Stomach (tissue), 8 donors: ENCODE measurements at regions not wholly inside any gene's neighbourhood (a gene's known extent, or its start where the extent isn't known, plus 50 kb on each side); places are given as distances from the start of the nearest gene placed in this dataset.

Source experiments
- DNase-seq, 2 donors: peaks; one replicate each; pipeline versions ENCODE4 v3.0.0 to v3.0.0-alpha.2; 2013 to 2019
- H3K27ac ChIP-seq, 5 donors: fragments of 200-600 bp in 4 of 5; sonication (generic) in 4 of 5; one replicate each; pipeline ENCODE4 v1.5.1; 2013 to 2019; ENCODE audit warnings: mild to moderate bottlenecking in 1 of 5, moderate library complexity in 1 of 5
- H3K27me3 ChIP-seq, 3 donors: fragments of 200-600 bp; sonication (generic); one replicate each; pipeline ENCODE4 v1.5.1; 2017 to 2019; ENCODE audit warnings: mixed run types in 1 of 3
- H3K36me3 ChIP-seq, 4 donors: fragments of 200-600 bp; sonication (generic); 1 replicate in 3 of 4; 2 replicates in 1 of 4; pipeline ENCODE4 v1.5.1; 2016 to 2019
- H3K4me1 ChIP-seq, 4 donors: fragments of 200-600 bp; sonication (generic); one replicate each; pipeline ENCODE4 v1.5.1; 2016 to 2019
- H3K4me3 ChIP-seq, 4 donors: fragments of 200-600 bp; sonication (generic) in 3 of 4; one replicate each; pipeline ENCODE4 v1.5.1; 2016 to 2019; ENCODE audit warnings: mild to moderate bottlenecking in 1 of 4
- H3K9me3 ChIP-seq, 4 donors: fragments of 200-600 bp; sonication (generic); one replicate each; pipeline ENCODE4 v1.5.1; 2016 to 2019
- EP300 ChIP-seq: sonication (generic); formaldehyde crosslinking; IDR thresholded peaks from one replicate; pipeline ENCODE4 v1.6.1; 2017; ENCODE audit warnings: antibody characterized with exemption
- POLR2A ChIP-seq, 4 donors: fragments of 450-650 bp; IDR thresholded peaks; one replicate each; pipeline ENCODE4 v1.6.1; 2016; ENCODE audit warnings: antibody characterized with exemption in 4 of 4, control low read depth in 2 of 4, mild to moderate bottlenecking in 1 of 4, moderate library complexity in 1 of 4
- POLR2AphosphoS5 ChIP-seq, 3 donors: sonication (generic); formaldehyde crosslinking; IDR thresholded peaks; one replicate each; pipeline ENCODE4 v1.6.1; 2016; ENCODE audit warnings: antibody characterized with exemption in 3 of 3
- WGBS, 5 donors: extraction: QIAGEN DNeasy Blood & Tissue Kit in 3 of 5; methylation state at CpG; one replicate each; pipeline versions ENCODE4 v1.1.5 to v1.1.7; 2013 to 2018; 5-methylcytosine and 5-hydroxymethylcytosine counted together
- intact Hi-C: fragments of 100-400 bp; cut with DNase I; formaldehyde crosslinking; loops from one replicate; pipeline ENCODE4 v1.15.1; 2023; ENCODE audit warnings: low total_unique reads
- TF ChIP-seq, protein P1 (sequence below), 7 experiments: fragments of 450-650 bp in 4 of 7; fragments of 200-600 bp in 3 of 7; sonication (generic) in 3 of 7; IDR thresholded peaks; one replicate each; pipeline ENCODE4 v1.5.1; 2016 to 2019; ENCODE audit warnings: antibody characterized with exemption in 7 of 7, control low read depth in 2 of 7, mild to moderate bottlenecking in 1 of 7
- donor health status: healthy with polysubstance abuse.
- donor health status: Bipolar disorder and iron deficiency.
- donor health status: healthy.

DNA sequence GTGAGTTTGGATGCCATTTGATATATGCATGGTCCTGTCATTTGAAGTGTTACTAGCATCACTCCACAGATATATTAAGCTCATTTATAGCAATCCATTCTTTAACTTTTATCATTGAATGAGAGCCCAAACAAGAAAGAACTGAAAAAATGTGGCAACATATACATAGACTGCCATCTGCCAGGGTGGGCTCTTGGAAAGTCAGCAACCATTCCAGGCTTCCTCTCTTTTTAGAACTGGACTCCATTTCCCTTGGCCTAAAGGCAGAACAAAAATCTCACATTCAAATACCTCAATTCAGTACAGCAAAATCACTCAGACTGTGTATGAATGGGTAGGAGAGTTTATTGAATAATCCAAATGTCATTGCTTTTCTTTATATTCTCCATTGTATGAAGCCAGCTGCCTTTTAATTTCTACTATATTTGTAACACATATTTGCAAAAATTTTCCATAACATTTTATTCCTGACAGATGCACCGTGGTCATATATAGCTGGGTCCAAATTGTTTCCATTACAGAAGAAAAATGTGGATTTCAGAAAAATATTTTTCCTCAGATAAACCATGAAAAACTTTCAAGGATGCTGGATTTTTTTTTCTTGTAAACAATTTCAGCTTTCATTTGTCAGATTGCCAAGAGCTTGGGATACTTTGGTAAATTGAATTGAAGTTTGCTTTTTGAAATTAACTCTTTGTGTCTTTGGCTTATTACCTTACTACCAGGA, 1252.3 kb upstream of the SEL1L start:
- no peak overlapping the region for H3K27ac ChIP-seq
- intact Hi-C loops = no loop called here
- no peaks in the 10 kb centered on the region for H3K27me3 ChIP-seq
- TF ChIP-seq EP300 = no peak
- TF ChIP-seq, protein P1, sequence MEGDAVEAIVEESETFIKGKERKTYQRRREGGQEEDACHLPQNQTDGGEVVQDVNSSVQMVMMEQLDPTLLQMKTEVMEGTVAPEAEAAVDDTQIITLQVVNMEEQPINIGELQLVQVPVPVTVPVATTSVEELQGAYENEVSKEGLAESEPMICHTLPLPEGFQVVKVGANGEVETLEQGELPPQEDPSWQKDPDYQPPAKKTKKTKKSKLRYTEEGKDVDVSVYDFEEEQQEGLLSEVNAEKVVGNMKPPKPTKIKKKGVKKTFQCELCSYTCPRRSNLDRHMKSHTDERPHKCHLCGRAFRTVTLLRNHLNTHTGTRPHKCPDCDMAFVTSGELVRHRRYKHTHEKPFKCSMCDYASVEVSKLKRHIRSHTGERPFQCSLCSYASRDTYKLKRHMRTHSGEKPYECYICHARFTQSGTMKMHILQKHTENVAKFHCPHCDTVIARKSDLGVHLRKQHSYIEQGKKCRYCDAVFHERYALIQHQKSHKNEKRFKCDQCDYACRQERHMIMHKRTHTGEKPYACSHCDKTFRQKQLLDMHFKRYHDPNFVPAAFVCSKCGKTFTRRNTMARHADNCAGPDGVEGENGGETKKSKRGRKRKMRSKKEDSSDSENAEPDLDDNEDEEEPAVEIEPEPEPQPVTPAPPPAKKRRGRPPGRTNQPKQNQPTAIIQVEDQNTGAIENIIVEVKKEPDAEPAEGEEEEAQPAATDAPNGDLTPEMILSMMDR (IDR thresholded peaks at IDR 0.05) = no peak
- no peak for TF ChIP-seq POLR2A (IDR thresholded peaks at IDR 0.05)
- no peak for TF ChIP-seq POLR2AphosphoS5 (IDR thresholded peaks at IDR 0.05)
- no peaks in the 10 kb centered on the region for H3K9me3 ChIP-seq
- no peak for DNase-seq
- no peaks in the 10 kb centered on the region for H3K4me1 ChIP-seq
- WGBS, 5 donors = 37 to 49% (median 38%) methylated on average over 1 of the region's 1 CpG
- no peaks in the 10 kb centered on the region for H3K36me3 ChIP-seq
- H3K4me3 ChIP-seq = no peak overlapping the region

DNA sequence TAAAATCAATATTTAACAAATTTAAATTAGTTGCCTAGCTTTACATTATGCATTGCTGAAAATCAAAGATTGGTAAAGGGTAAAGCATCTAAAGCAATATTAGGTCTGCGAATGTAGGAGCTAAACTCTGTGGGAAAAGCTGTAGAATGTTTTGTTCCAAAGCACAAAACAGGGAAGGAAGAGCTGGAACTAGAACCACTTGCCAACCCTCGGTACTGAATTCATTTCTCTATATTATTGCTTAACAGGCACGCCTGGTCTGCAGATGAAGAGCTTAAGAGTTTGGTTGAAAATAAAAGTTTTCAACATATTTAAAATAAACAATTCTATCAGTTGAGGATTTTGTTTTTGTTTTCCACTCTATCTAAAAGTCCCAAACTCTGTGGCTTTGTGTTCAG, 1252.8 kb upstream of the SEL1L start:
- Histone ChIP-seq H3K27me3 (no peaks in the 10 kb centered on the region), H3K9me3 (no peaks in the 10 kb centered on the region), H3K4me1 (no peaks in the 10 kb centered on the region), H3K36me3 (no peaks in the 10 kb centered on the region), H3K4me3 (no peak overlapping the region), H3K27ac (no peak overlapping the region)
- no peak for DNase-seq
- WGBS, 5 donors = 65 to 81% (median 74%) methylated on average over 3 of the region's 3 CpGs
- intact Hi-C loops = no loop called here
- TF ChIP-seq, protein P1 (IDR thresholded peaks at IDR 0.05) = no peak
- TF ChIP-seq EP300 (no peak), POLR2A (IDR thresholded peaks at IDR 0.05) (no peak), POLR2AphosphoS5 (IDR thresholded peaks at IDR 0.05) (no peak)

DNA sequence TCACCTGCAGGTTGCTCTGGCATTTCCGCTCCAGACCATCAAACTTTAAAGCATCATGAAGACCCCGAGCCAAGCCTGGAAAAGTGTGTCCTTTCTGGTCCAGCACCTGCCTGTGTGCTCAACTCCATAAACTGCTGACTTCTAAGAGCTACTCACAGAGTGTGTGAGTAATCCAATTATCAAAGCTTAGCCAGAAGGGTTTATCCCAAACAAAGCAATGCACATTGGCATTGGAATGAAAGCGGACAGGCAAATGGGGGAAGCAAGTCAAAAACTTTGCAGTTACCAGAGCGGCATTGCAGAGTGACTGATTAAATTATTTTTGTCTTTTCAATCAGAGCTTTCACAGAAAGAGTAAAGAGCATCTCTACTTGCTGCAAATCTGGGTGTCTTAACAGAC, 1262.4 kb upstream of the SEL1L start:
- Histone ChIP-seq H3K27me3 (no peaks in the 10 kb centered on the region), H3K36me3 (no peaks in the 10 kb centered on the region), H3K4me1 (peaks cover 0 to 7% (median 0%) of the 10 kb centered on the region in 4 donors), H3K4me3 (no peak overlapping the region), H3K27ac (no peak overlapping the region), H3K9me3 (no peaks in the 10 kb centered on the region)
- intact Hi-C loops = no loop called here
- 62 to 89% (median 84%) methylated on average over 4 of the region's 4 CpGs for WGBS, 5 donors
- no peak for DNase-seq
- TF ChIP-seq EP300 = no peak

DNA sequence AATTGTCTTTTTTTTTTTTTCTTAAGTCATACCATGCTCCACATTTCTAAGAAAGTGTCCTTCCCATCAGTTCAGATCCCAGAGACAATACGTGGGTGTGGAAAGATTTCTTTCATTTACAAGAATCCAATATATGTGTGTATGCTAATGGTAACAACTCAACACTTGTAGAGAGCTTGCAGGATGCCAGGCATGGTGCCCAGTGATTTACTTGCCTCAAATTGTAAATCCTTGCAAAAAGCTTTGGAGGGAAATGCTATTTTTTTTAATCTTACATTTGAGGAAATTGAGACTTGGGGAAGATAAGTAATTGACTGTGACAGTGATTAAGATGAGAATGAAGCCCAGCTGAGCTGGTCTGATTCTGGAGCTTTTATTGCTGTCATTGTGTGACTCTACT, 1264.6 kb upstream of the SEL1L start:
- Histone ChIP-seq H3K36me3 (no peaks in the 10 kb centered on the region), H3K4me3 (no peak overlapping the region), H3K27ac (no peak overlapping the region), H3K27me3 (no peaks in the 10 kb centered on the region), H3K4me1 (no peaks in the 10 kb centered on the region), H3K9me3 (no peaks in the 10 kb centered on the region)
- intact Hi-C loops = no loop called here
- WGBS, 5 donors = 79 to 85% (median 83%) methylated on average over 1 of the region's 1 CpG
- no peak for DNase-seq
- TF ChIP-seq POLR2A (IDR thresholded peaks at IDR 0.05) (no peak), EP300 (no peak)

DNA sequence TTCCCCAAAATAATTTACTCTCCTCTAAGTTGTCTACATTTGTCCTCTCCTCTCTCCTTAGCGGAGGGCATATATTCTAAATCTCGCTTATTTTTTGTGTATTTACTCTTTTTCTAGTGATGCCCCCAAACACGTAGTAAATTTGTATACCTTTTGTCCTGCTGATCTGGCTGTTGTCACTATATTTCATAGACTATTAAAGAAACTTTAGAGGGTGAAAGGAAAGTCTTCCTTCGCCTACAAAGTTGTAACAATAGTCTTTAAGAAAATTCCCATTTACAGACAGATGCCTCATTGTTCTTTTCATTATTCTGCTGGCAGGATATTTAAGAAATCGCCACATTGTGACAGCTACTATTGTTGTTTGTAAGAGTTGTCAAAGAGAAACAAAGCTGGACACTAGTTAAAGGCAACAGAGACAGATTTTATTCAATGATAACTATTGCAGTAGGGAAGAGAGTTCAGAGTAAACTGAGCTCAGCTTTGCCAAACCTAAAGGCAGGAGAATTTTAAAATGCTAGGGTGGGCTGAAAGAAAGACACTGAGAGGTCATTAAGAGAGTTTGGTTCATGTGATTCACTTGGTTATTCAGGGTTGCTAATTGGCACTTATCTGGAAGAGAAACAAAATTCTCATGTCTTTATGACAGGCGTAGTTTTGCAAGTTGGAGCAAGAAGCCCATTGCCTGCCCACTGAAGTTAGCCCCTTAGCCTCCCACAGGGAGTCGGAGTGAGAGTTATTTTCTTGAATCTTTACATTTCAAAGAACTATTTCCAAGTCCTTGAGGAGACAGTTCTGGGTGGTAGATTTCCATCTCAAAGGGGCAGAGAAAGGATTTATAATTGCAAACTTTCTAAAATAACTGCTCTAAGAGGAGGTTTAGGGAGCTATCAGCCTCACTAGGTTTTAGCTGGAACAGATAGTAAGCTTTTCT, 1272.5 kb upstream of the SEL1L start:
- 66 to 72% (median 69%) methylated on average over 7 of the region's 7 CpGs for WGBS, 5 donors
- Histone ChIP-seq H3K9me3 (no peaks in the 10 kb centered on the region), H3K4me1 (no peaks in the 10 kb centered on the region), H3K36me3 (no peaks in the 10 kb centered on the region), H3K4me3 (no peak overlapping the region), H3K27ac (no peak overlapping the region), H3K27me3 (no peaks in the 10 kb centered on the region)
- intact Hi-C loops = no loop called here
- TF ChIP-seq, protein P1 (IDR thresholded peaks at IDR 0.05) = no peak
- TF ChIP-seq EP300 (no peak), POLR2A (IDR thresholded peaks at IDR 0.05) (no peak), POLR2AphosphoS5 (IDR thresholded peaks at IDR 0.05) (no peak)
- no peak for DNase-seq
